NCI-H1048 (cell line): ENCODE measurements at regions not wholly inside any gene's neighbourhood (a gene's known extent, or its start where the extent isn't known, plus 50 kb on each side); places are given as distances from the start of the nearest gene placed in this dataset.

Source experiments
- DNase-seq: peaks from one replicate; lab custom pipeline; 2025; lab: John Stamatoyannopoulos, UW

DNA sequence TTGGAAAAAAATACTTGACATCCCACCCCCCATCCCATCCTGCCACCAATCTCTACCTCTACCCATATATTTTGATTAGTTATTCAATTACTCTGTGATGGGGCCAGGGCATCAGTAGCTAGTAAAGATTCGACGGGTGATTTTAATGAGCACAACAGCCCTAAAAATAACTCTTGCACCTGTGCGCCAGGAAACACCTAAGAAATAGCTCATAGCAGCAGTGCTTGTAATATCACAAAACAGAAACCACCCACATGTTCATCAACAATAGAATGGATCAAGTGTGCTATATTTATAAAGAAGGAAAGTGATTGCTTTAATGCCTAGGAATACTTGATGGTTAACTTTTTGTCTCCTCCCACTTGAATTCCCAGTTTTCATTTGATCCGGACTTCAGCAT, 225.6 kb upstream of the LCORL start:
- DNase-seq, result no peak

DNA sequence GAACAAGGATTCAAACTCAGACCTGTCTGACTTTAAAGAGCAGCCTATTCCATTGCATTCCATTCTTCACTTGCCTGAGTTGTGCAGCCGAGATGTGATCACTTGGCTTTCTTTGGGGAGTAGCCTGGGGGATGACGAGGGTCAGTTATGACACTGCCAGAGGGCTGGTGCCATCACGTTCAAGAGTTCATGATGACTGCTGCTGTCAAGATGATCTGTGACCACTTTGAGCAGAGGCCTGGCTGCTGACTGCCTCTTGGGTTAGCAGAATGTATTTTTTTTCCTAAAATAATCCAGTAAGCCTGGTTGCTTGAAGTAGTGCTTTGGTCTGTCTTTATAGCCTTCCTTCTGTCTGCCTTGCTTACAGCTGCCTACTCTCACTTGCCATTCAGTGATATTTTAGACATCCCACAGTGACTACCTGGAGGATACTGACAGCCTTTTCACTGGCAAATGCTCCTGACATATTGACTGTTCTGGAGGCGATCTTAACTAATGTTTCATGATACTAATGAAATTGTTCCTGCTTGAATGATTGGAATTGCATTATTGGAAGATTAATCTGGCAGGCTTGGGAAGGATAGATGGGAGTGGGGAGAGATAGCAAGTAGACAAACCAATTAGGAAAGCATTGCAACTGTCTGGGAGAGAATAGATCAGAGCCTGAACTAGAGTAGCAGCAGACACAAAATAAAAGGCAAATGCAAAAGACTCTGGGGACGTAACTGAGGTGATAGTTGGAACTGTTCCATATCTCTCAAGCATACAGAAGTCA, 221.6 kb upstream of the LCORL start:
- DNase-seq, result no peak

DNA sequence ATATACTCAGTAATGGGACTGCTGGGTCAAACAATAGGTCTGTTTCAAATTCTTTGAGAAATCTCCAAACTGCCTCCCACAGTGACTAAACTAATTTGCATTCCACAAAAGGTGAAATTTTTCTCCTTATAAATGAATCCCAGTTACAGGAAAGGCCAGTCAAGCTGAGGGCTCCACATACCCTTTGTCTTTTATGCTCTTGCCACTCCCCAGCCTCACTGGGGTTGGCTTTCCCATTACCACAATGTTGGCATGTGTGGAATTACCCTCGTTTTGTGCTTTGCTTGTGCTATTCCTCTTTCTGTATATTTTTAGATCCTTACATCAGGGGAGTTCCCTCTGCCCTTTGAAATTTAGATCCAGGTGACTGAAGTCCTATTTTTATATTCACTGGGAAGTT, 220.2 kb upstream of the LCORL start:
- DNase-seq, result no peak

DNA sequence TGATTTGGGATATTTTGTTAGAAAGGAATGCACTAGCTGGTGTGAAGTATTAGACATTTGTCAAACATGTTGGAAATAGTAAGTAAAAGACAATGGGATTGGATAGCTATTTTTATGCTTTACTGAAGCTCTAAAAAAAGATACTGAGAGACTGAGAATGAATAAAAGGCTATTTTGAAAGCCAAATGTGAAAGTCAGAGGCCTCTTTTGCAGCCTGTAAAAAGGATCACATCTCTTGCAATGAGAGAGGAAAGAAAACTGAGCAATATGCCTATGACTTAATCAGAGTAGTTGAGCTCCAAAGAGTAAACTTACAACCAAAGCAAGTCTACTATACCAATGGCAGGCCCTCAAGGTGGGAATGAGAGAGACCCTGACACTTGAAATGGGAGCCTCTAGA, 212.6 kb upstream of the LCORL start:
- DNase-seq, result no peak

DNA sequence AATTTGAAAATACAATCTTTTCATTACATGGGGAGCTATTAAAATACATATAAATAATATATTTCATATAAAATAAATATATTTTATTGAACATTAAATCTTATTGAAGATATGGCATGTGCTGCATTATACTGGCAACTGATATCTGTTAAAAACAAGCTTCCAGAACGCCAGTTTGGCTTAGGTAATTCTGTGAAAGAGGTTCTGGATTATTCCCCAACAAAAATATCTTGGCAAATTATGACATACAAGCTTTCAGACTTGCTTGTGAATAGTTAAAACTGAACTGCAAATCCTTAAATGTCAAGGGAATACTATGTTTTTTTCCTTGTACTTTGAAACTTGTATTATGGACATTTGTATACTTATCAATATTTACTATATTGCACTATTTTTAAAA, 210.2 kb upstream of the LCORL start:
- DNase-seq, result no peak

DNA sequence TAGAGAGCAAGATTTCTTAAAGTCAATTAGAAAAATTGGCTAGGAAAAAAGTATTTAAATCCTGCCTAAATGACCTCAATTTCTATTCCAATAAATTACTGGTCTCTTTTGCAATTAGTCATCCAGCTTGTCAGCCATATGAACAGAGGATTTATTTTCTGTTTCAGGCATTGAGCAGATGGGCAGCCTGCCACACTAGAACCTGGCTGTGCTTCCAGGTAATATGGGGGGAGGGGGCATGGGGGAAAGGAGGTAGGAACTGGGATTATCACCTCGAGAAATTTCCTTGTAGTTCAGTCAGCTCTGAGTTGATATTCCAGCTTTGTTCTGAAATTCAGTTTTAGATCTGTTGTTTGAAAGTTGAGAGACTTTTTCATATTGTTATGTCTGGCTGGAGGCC, 206.3 kb upstream of the LCORL start:
- no peak for DNase-seq

DNA sequence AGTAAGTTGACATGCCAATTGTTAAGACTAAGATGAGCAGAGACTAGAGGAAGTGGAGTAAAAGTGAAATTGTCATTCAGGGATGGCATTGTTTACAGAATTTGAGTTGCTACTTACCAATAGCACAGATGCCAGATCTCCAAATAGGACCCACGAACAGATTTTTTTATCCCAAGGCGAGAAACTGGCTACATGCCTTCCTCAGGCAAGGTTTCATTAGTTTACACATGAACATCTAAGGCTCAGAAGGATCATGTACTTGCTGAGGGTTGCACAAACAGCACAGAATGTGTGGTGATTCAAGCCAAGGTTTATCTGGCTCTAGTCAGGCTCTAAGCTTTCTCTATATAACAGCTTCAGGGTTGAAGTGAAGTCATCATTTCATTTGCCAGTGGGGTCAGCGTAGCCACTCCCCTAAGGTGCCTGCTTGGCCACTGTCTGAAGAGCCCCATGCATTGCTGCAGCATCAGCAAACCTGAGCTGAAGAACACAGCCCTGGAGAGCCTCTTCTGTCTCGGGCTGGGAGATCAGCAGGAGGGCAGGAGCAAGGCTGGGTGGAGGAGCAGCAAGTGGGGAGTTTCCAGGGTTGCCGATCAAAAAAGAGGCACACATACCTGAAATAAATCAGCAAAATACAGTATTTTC, 193.0 kb upstream of the LCORL start:
- no peak for DNase-seq

DNA sequence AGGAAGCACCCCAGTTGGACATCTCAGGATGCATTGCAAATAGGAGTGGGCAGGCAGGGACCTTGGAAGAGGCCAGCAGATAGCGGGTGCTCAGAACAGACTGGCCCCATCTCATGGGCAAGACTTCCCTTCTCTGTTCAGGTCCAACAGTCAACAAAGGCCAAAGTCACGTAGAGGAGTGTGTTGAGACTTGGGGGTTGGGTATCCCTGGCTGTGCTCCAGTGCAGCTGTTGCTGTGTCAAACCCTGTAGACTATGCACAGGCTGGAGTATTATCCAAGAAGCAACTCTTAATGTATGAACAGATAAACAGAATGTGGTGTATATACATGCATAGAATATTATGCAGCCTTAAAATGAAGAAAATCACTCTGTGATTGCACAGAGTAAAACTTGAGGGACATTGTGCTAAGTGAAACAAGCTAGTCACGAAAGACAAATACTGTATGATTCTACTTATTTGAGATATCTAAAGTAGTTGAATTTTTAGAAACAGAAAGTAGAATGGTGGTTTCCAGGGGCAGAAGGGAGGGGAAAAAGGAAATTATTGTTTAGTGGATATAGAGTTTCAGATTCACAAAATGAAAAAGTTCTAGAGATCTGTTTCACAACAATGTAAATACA, 192.1 kb upstream of the LCORL start:
- no peak for DNase-seq

DNA sequence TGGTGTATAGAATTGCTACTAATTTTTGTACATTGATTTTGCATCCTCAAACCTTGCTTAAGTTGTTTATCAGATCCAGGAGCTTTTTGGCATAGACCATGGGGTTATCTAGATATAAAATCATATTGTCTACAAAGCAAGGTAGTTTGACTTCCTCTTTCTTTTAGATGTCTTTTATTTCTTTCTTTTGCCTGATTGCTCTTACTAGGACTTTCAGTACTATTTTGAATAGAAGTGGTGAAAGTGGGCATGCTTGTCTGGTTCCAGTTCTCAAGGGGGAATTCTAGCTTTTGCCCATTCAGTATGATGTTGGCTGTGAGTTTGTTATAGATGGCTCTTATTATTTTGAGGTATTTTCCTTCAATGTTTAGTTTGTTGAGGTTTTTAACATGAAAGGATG, 187.9 kb upstream of the LCORL start:
- DNase-seq, result no peak

DNA sequence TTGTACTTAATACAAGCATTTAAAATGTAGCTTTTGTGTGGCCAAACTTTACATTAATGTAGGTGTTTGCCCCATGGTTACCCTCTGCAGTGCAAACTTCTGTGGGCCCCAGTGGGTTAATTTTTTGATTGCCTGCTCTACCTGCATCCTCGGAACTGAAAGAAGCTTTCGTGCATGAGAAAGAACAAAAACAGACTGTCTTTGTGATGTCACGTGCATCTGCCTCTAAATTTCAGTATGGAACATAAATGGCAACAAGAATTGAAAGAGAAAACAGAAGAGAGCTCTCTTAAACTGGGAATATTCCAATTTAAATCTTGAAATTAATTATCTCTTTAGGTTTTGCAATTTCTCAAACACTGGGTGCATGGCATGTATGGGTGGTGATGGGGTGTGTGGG, 182.4 kb upstream of the LCORL start:
- DNase-seq, result no peak

DNA sequence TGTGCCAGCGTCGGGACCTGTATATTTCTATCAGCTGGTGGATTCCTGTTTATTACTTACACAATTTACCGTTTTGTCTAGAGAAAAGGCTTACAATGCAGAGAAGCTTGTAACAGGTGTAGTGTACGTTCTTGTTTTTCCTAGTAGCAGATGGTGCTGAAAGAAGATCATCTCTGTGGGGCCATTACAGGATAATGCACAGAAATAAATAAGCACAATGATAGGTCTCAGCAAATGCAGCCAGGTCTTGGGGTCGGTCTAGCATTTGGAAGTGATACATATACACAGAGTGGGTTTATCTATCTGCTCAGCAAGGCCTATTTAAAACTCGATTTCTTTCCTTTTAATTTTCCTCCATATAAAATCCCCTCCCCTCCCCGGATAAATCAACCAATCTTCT, 180.9 kb upstream of the LCORL start:
- DNase-seq, result no peak

DNA sequence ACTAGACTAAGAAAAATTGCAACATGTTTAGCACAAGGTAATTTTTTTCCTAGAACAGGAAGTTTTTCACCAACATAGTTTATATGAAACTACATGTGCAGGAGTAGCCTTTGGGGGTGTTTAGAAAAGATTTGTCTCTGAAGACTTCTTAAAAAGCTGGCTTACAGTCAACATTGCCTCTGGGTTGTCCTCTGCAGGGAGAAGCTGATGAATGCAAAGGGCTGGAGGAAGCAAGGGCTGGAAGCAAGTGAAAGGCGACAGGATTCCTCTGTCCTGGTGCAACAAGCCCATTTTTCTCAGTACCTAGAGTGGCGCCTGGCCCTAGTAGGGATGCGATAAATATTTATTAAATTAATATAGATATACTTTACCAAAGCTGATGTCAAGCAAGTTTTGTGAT, 180.3 kb upstream of the LCORL start:
- DNase-seq, result no peak

DNA sequence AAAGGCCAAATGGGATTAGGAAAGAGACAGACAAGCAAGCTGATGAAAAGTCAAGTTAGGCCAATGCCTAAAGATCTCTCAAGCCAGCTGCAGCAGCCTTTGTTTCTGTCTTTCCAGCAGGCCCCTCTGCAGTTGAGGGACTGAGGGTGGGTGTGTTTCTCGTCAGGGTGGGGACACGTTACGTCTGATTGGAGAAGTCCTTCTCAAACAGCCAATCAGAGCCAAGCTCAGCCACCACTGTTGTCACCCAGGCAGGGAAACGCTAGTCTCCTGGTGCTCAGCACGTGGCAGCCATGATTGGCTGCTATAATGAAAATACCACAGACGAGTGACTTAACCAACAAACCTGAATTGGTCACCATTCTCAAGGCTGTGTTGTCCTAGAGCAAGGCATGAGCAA, 177.1 kb upstream of the LCORL start:
- DNase-seq, result no peak

DNA sequence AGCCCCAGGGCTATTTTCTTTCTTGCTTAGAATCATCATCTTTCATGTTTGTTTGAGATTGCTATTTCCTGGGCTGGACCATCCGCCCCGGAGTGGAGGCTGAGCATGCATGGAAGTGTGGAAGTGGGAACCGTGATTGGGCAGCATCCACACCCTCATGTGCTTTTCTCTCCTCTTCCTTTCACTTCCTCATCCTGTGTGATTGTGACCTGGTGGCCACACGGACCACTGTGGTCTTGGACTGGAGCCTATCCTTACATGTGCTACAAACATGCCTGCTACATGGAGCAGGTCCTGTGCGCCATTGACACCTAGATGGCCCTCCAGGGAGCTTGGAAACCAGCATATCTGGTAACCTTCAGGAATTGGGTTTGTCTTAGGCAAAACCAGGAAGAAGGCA, 175.9 kb upstream of the LCORL start:
- DNase-seq, result no peak

DNA sequence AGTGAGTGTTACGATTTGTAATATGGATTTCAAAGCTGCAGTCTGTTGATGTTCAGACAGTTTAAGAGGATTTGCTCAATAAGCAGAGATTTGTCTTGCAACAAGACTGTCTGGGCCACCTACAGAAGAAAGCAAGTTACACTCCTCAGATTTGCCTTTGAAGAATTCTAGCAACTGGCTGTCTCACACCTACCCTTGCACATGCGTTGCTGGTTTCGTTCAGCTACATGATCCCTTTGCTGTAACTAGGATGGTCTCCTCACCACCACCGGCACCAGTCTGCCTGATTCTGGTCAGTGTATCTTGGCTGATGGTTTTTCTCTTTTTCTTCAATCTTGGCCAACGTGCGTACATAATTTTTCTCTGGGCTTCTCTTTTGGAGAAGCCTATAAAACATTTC, 172.7 kb upstream of the LCORL start:
- DNase-seq, result no peak

DNA sequence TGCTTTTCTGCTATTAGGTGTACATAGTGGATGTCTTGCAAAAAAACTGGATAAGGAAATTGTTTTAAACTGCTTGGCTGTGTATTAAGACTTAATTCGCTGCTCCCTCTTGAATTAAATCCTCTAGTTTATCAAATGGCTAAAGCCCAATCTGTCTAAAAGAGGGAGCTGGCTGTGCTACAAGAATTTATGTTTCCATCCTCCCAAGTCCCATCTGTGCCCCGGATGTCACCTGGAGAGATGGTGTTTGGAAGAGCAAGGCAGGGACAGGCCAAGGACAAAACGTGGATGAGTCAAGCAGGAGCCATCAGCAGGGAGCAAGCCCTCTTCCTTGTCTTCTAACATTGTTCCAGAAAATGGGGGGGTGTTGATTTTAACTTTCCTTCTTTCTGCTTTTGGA, 171.3 kb upstream of the LCORL start:
- DNase-seq, result no peak

DNA sequence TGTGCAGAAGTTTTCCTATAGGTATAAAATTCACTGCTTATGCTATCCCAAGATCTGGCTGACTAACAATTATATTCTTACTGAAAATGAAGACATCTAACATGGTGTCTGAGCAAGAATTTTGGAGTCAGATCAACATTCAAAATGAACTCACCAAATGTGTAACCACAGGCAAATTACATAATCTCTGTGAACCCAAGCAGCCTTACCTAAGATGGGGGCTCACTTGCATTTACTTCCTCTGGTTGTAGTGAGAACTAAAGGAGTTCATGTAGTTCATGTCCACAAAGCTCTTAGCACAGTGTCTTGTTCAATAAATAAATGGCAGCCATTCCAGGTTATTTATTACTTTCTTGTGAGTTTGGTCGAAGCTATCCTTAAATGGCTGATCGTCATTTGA, 163.9 kb upstream of the LCORL start:
- no peak for DNase-seq

DNA sequence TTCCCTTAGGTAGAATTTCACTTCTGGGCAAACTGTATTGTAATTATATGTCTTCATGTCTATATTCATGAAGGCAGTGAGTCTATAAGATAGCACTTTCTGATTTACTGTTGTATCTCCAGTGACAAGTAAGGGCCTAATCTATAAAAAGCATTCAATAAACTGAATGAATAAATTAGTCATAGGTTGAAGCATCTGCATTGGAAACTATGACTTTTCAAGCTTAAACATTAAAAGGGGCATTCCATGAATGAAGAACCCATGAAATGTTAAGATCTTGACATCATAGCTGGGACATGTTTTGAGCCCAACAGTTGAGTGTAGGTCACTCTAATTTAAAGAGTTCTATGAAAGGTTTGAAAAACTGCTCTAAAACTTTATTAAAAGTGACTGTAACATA, 159.3 kb upstream of the LCORL start:
- DNase-seq, result no peak

DNA sequence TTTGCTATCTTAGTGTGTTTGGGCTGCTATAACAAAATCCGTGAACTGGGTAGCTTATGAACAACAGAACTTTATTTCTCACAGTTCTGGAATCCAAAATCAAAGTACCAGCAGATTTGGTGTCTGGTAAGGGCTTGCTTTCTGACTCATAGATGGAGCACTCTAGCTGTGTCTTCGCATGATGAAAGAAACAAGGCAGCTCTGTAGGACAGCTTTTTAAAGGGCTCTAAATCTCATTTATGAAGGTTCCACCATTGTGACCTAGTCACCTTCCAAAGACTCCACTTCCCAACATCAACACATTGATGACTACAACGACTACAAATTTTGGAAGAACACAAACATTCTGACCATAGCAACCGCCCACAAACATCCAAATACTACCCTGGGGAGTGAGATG, 158.6 kb upstream of the LCORL start:
- no peak for DNase-seq

DNA sequence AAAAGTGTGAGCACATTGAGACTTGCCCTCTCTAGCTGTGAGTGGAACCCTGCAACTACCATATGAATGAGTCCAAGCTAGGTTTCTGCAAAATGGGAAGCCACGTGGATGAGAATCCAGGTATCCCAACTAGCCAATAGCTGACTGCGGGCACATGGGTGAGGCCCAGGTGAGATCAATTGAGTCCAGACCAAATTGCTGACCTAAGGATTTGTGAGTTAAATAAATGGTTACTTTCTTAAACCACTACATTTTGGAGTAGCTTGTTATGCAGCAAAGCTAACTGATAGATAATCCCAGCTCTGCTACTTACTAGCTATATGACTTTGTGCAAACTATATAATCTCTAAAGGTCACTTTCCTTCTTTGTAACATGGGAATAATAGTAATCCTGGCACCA, 150.3 kb upstream of the LCORL start:
- no peak for DNase-seq

DNA sequence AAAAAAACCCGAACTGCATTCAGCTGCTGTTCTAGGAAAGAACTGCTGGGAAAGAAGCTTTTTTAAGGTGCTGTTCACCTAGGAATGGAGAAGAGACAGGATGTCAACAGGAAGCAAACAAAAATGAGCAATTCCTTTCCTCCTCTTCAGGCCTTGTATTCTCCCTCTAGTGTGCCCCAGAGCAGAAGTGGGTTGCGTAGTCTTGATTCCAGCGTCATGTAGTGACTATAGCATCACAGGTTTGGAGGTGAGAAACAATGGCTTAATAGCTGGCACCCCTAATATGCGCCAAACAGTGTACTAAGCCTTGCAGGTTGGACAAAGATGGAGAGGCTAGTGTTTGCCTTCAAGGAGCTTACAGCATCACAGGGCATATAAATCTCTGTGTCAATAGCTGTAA, 146.3 kb upstream of the LCORL start:
- no peak for DNase-seq

DNA sequence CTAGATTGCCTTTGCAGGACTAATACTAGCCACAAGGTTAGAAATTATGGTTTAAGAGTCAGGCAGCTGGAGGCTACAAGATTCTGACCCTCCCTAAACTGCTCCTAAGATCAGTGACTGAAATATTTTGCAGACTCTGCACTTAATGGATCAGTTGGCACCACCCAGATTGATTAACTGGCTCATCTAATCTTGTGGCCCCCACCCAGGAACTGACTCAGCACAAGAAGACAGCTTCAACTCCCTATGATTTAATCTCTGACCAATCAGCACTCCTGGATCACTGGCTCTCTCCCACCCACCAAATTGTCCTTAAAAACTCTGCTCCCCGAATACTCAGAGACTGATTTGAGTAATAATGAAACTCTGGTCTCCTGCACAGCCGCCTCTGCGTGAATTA, 145.4 kb upstream of the LCORL start:
- DNase-seq, result no peak

DNA sequence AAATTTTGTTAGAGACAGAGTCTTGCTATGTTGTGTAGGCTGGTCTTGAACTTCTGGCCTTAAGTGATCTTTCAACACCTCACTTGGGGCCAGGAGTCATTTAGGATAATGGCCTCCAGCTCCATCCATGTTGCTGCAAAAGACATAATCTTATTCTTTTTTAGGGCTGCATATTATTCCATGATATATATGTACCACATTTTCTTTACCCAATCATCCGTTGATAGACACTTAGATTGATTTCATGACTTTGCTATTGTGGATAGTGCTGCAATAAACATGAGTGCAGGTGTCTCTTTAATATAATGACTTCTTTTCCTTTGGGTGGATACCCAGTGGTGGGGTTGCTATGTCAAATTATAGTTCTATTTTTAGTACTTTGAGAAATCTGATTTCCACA, 140.9 kb upstream of the LCORL start:
- DNase-seq, result no peak
